Thoracic aorta (tissue), 2 donors: ENCODE measurements at regions not wholly inside any gene's neighbourhood (a gene's known extent, or its start where the extent isn't known, plus 50 kb on each side); places are given as distances from the start of the nearest gene placed in this dataset.
A peak's percentile ranks its signal among the peaks of the same experiment; 100 is the strongest.

Experiments used
- ATAC-seq: fragments of 150-250 bp; one replicate; pipeline ENCODE4 v1.8.0; 2017; ENCODE audit warnings: low read depth; ENCODE audit not compliant: insufficient number of reproducible peaks, low FRiP score
- DNase-seq: peaks from one replicate; pipeline ENCODE4 v3.0.0-alpha.2; 2020; ENCODE audit warnings: low spot score
- H3K27ac ChIP-seq, 2 donors: fragments of 200-600 bp; sonication (generic); 1 replicate in 1 of 2; 2 replicates in 1 of 2; pipeline ENCODE4 v1.5.1; 2016; ENCODE audit warnings: mild to moderate bottlenecking in 2 of 2, moderate library complexity in 2 of 2
- H3K27me3 ChIP-seq: fragments of 200-600 bp; sonication (generic); replicated peaks from 2 replicates; pipeline ENCODE4 v1.6.0; 2016; ENCODE audit warnings: mild to moderate bottlenecking; ENCODE audit not compliant: insufficient read depth
- H3K36me3 ChIP-seq: fragments of 200-600 bp; sonication (generic); one replicate; pipeline ENCODE4 v1.5.1; 2016
- H3K4me1 ChIP-seq, 2 donors: fragments of 200-600 bp; sonication (generic); 1 replicate in 1 of 2; 2 replicates in 1 of 2; pipeline versions ENCODE4 v1.5.1 to v1.6.0; 2016; ENCODE audit warnings: low read depth in 2 of 2, mild to moderate bottlenecking in 1 of 2; ENCODE audit not compliant: control insufficient read depth in 1 of 2
- H3K4me3 ChIP-seq: fragments of 200-600 bp; sonication (generic); 2 replicates; pipeline ENCODE4 v1.5.1; 2016; ENCODE audit warnings: mild to moderate bottlenecking
- H3K9me3 ChIP-seq: fragments of 200-600 bp; sonication (generic); 2 replicates; pipeline ENCODE4 v1.5.1; 2016
- CTCF ChIP-seq: fragments of 200-600 bp; sonication (generic); IDR thresholded peaks from one replicate; pipeline ENCODE4 v1.5.1; 2019; ENCODE audit warnings: antibody characterized with exemption

- ATAC-seq (no peak), DNase-seq (no peak)
- H3K4me3 ChIP-seq, result no peak overlapping the region
- no peak overlapping the region for H3K27ac ChIP-seq
- TF ChIP-seq CTCF, result no peak
- H3K27me3 ChIP-seq, result no peaks in the 10 kb centered on the region
- H3K36me3 ChIP-seq, result no peaks in the 10 kb centered on the region
- no peaks in the 10 kb centered on the region for H3K4me1 ChIP-seq
- no peaks in the 10 kb centered on the region for H3K9me3 ChIP-seq
Observed at GRCh38 chr2:228624733-228625132, 443.2 kb upstream of the SPHKAP start.

GRCh38 chr2:228615496-228615895, 434.0 kb upstream of the SPHKAP start:
- no peak overlapping the region for H3K27ac ChIP-seq
- no peaks in the 10 kb centered on the region for H3K36me3 ChIP-seq
- no peaks in the 10 kb centered on the region for H3K4me1 ChIP-seq
- no peak overlapping the region for H3K4me3 ChIP-seq
- DNase-seq, result no peak
- no peaks in the 10 kb centered on the region for H3K9me3 ChIP-seq
- no peaks in the 10 kb centered on the region for H3K27me3 ChIP-seq
- no peak for ATAC-seq
- TF ChIP-seq CTCF, result no peak

GRCh38 chr2:228614741-228615140, 433.3 kb upstream of the SPHKAP start:
- Histone ChIP-seq H3K4me1 (no peaks in the 10 kb centered on the region), H3K27ac (no peak overlapping the region), H3K4me3 (no peak overlapping the region), H3K36me3 (no peaks in the 10 kb centered on the region), H3K27me3 (no peaks in the 10 kb centered on the region), H3K9me3 (no peaks in the 10 kb centered on the region)
- no peak for DNase-seq
- ATAC-seq, result no peak
- no peak for TF ChIP-seq CTCF

- no peaks in the 10 kb centered on the region for H3K36me3 ChIP-seq
- no peak for DNase-seq
- H3K27ac ChIP-seq, result no peak overlapping the region
- no peak overlapping the region for H3K4me3 ChIP-seq
- peak; percentile 28 for ATAC-seq
- no peak for TF ChIP-seq CTCF
- no peaks in the 10 kb centered on the region for H3K4me1 ChIP-seq
- H3K9me3 ChIP-seq, result no peaks in the 10 kb centered on the region
- no peaks in the 10 kb centered on the region for H3K27me3 ChIP-seq
Observed at GRCh38 chr2:228613133-228613850, 431.8 kb upstream of the SPHKAP start.

GRCh38 chr2:228611171-228611570, 429.7 kb upstream of the SPHKAP start:
- no peak for DNase-seq
- Histone ChIP-seq H3K4me1 (no peaks in the 10 kb centered on the region), H3K36me3 (no peaks in the 10 kb centered on the region), H3K27me3 (no peaks in the 10 kb centered on the region), H3K9me3 (no peaks in the 10 kb centered on the region), H3K4me3 (no peak overlapping the region), H3K27ac (no peak overlapping the region)
- no peak for TF ChIP-seq CTCF
- ATAC-seq, result no peak
